H1 (cell line): ENCODE measurements at regions not wholly inside any gene's neighbourhood (a gene's known extent, or its start where the extent isn't known, plus 50 kb on each side); places are given as distances from the start of the nearest gene placed in this dataset.

Experiments
- CTCF ChIA-PET: fragments of 300-600 bp; sonication (Branson Sonifier 250); formaldehyde crosslinking; loops from one replicate; lab custom pipeline; 2021; ENCODE audit not compliant: partially characterized antibody; lab: Charles Lee
- POLR2A ChIA-PET: fragments of 300-600 bp; sonication (Branson Sonifier 250); formaldehyde crosslinking; loops from one replicate; lab custom pipeline; 2021; ENCODE audit warnings: inconsistent platforms; ENCODE audit not compliant: partially characterized antibody; lab: Charles Lee
- DNase-seq, 2 experiments: peaks; one replicate each; pipeline versions ENCODE4 v3.0.0 to v3.0.0-alpha.2; 2010 to 2022; ENCODE audit warnings: low spot score in 2 of 2, low read depth in 1 of 2, mixed read lengths in 1 of 2
- FAIRE-seq: peaks from 2 replicates; lab custom pipeline; 2011; peaks lifted over from hg19 to GRCh38; lab: Jason Lieb, UNC
- H2AFZ ChIP-seq: 2 replicates; pipeline ENCODE4 v1.8.1; 2012; ENCODE audit warnings: low read length, inconsistent platforms
- H2AK5ac ChIP-seq: 2 replicates; pipeline ENCODE4 v1.6.1; 2013; ENCODE audit warnings: low read depth, low read length
- H2BK120ac ChIP-seq: replicated peaks from 2 replicates; pipeline ENCODE3; 2013; ENCODE audit warnings: low read depth, low read length, inconsistent platforms
- H2BK12ac ChIP-seq: 2 replicates; pipeline ENCODE4 v1.6.1; 2013; ENCODE audit warnings: low read depth, low read length
- H2BK15ac ChIP-seq: 2 replicates; pipeline ENCODE4 v1.6.1; 2013; ENCODE audit warnings: low read length
- H2BK20ac ChIP-seq: 2 replicates; pipeline ENCODE4 v1.6.1; 2013; ENCODE audit warnings: low read length
- H2BK5ac ChIP-seq: 2 replicates; pipeline ENCODE4 v1.6.1; 2013; ENCODE audit warnings: low read depth, low read length
- H3K14ac ChIP-seq: 2 replicates; pipeline ENCODE4 v1.6.1; 2013; ENCODE audit warnings: inconsistent platforms; ENCODE audit not compliant: insufficient read length
- H3K18ac ChIP-seq: 2 replicates; pipeline ENCODE4 v1.6.1; 2013; ENCODE audit warnings: low read length; ENCODE audit errors: extremely low read depth
- H3K23ac ChIP-seq: 2 replicates; pipeline ENCODE4 v1.6.1; 2013; ENCODE audit warnings: inconsistent platforms; ENCODE audit not compliant: insufficient read length
- H3K23me2 ChIP-seq: 2 replicates; pipeline ENCODE4 v1.6.1; 2013; ENCODE audit warnings: low read depth, low read length
- H3K27ac ChIP-seq: 2 replicates; pipeline ENCODE4 v1.6.1; 2011; ENCODE audit warnings: low read depth, low read length, inconsistent platforms
- H3K27me3 ChIP-seq, 4 experiments: replicated peaks in 1 of 4; 1 replicate in 1 of 4; 2 replicates in 3 of 4; pipeline versions ENCODE4 v1.6.1 to v1.8.1; 2011 to 2013; ENCODE audit warnings: low read length in 3 of 4, mild to moderate bottlenecking in 3 of 4, inconsistent platforms in 2 of 4, mixed read lengths in 2 of 4, moderate library complexity in 1 of 4; ENCODE audit not compliant: control insufficient read depth in 3 of 4, insufficient read depth in 3 of 4; ENCODE audit errors: extremely low read depth in 1 of 4
- H3K36me3 ChIP-seq, 4 experiments: 2 replicates each; pipeline versions ENCODE4 v1.6.1 to v1.8.1; 2011 to 2013; ENCODE audit warnings: mild to moderate bottlenecking in 4 of 4, low read length in 3 of 4, moderate library complexity in 2 of 4, control low read depth in 1 of 4, inconsistent platforms in 1 of 4; ENCODE audit not compliant: insufficient read depth in 4 of 4, control insufficient read depth in 2 of 4
- H3K4ac ChIP-seq: replicated peaks from 2 replicates; pipeline ENCODE3; 2013; ENCODE audit warnings: low read length, low read depth, mixed read lengths, inconsistent platforms; ENCODE audit not compliant: insufficient read length
- H3K4me1 ChIP-seq, 4 experiments: replicated peaks in 1 of 4; 1 replicate in 1 of 4; 2 replicates in 3 of 4; pipeline versions ENCODE4 v1.6.1 to v1.8.1; 2011 to 2013; ENCODE audit warnings: low read length in 3 of 4, inconsistent platforms in 2 of 4, mixed read lengths in 1 of 4; ENCODE audit not compliant: insufficient read depth in 4 of 4, control insufficient read depth in 3 of 4
- H3K4me2 ChIP-seq, 2 experiments: 2 replicates each; pipeline versions ENCODE4 v1.6.1 to v1.8.1; 2011 to 2013; ENCODE audit warnings: low read depth in 2 of 2, low read length in 2 of 2, control low read depth in 1 of 2, inconsistent platforms in 1 of 2, mild to moderate bottlenecking in 1 of 2; ENCODE audit not compliant: insufficient read depth in 1 of 2
- H3K4me3 ChIP-seq, 4 experiments: fragments of 200-600, 300-600 bp in 1 of 4; sonication (generic), shearing (Covaris generic), sonication (Bioruptor Twin) in 1 of 4; 2 replicates each; pipeline versions ENCODE4 v1.5.1 to v1.8.1; 2011 to 2016; ENCODE audit warnings: low read length in 4 of 4, low read depth in 3 of 4, control low read depth in 2 of 4, inconsistent platforms in 2 of 4, mild to moderate bottlenecking in 2 of 4, mixed read lengths in 1 of 4, moderate library complexity in 1 of 4; ENCODE audit not compliant: insufficient read depth in 2 of 4; ENCODE audit errors: extremely low read depth in 1 of 4
- H3K56ac ChIP-seq: replicated peaks from 2 replicates; pipeline ENCODE3; 2013; ENCODE audit warnings: low read depth, mild to moderate bottlenecking, mixed read lengths, low read length, inconsistent platforms; ENCODE audit not compliant: insufficient read length
- H3K79me1 ChIP-seq: 2 replicates; pipeline ENCODE4 v1.6.1; 2013; ENCODE audit warnings: low read depth, low read length, control low read depth
- H3K79me2 ChIP-seq, 2 experiments: 2 replicates each; pipeline versions ENCODE4 v1.6.1 to v1.8.1; 2012 to 2013; ENCODE audit warnings: low read length in 2 of 2, mild to moderate bottlenecking in 2 of 2, inconsistent platforms in 1 of 2; ENCODE audit not compliant: insufficient read depth in 2 of 2, control insufficient read depth in 1 of 2
- H3K9ac ChIP-seq, 4 experiments: replicated peaks in 1 of 4; 1 replicate in 1 of 4; 2 replicates in 3 of 4; pipeline versions ENCODE4 v1.6.1 to v1.8.1; 2011 to 2013; ENCODE audit warnings: low read depth in 3 of 4, low read length in 3 of 4, control low read depth in 2 of 4, mild to moderate bottlenecking in 2 of 4, moderate library complexity in 2 of 4, inconsistent platforms in 1 of 4; ENCODE audit errors: extremely low read depth in 1 of 4
- H3K9me3 ChIP-seq, 2 experiments: 2 replicates each; pipeline versions ENCODE4 v1.6.1 to v1.8.1; 2012 to 2013; ENCODE audit warnings: mild to moderate bottlenecking in 2 of 2, moderate library complexity in 2 of 2, control low read depth in 1 of 2, inconsistent platforms in 1 of 2, low read depth in 1 of 2, low read length in 1 of 2, mixed read lengths in 1 of 2; ENCODE audit not compliant: insufficient read depth in 2 of 2
- H4K20me1 ChIP-seq, 2 experiments: replicated peaks in 1 of 2; 2 replicates each; pipeline versions ENCODE3 to v1.8.1; 2011 to 2013; ENCODE audit warnings: inconsistent platforms in 2 of 2, low read length in 2 of 2, mild to moderate bottlenecking in 1 of 2; ENCODE audit not compliant: insufficient read depth in 2 of 2, control insufficient read depth in 1 of 2
- H4K5ac ChIP-seq: 2 replicates; pipeline ENCODE4 v1.6.1; 2013; ENCODE audit warnings: low read length, low read depth, mixed read lengths, inconsistent platforms; ENCODE audit not compliant: insufficient read length
- H4K8ac ChIP-seq: 2 replicates; pipeline ENCODE4 v1.8.0; 2013; ENCODE audit warnings: mild to moderate bottlenecking, moderate library complexity, low read length, inconsistent platforms; ENCODE audit not compliant: insufficient read depth; ENCODE audit errors: extremely low read depth
- H4K91ac ChIP-seq: replicated peaks from 2 replicates; pipeline ENCODE3; 2013; ENCODE audit warnings: low read length, mixed read lengths, inconsistent platforms; ENCODE audit not compliant: insufficient read length
- CREB1 ChIP-seq: IDR thresholded peaks from 2 replicates; pipeline ENCODE4 v1.6.1; 2012; ENCODE audit warnings: inconsistent platforms
- EP300 ChIP-seq, 2 experiments: IDR thresholded peaks; 1 replicate in 1 of 2; 2 replicates in 1 of 2; pipeline ENCODE4 v1.6.1; 2011 to 2012; ENCODE audit warnings: low read depth in 2 of 2, low read length in 2 of 2, mild to moderate bottlenecking in 2 of 2, borderline replicate concordance in 1 of 2, inconsistent platforms in 1 of 2, moderate library complexity in 1 of 2
- KDM1A ChIP-seq: fragments of 200-600, 300-600 bp; sonication (generic); IDR thresholded peaks from 2 replicates; pipeline ENCODE4 v1.7.1; 2016; ENCODE audit warnings: mild to moderate bottlenecking, low read length, borderline replicate concordance
- WGBS, 2 experiments: shearing (Covaris generic) in 1 of 2; methylation state at CpG; one replicate each; pipeline versions ENCODE4 v1.1.6 to v1.1.7; 2013 to 2015; ENCODE audit warnings: low lambda C conversion rate in 2 of 2, mixed read lengths in 2 of 2, inconsistent platforms in 1 of 2, low coverage in 1 of 2, missing lambda C conversion rate in 1 of 2; ENCODE audit not compliant: insufficient replicate concordance in 2 of 2, insufficient coverage in 1 of 2, insufficient read length in 1 of 2; ENCODE audit errors: extremely low coverage in 1 of 2, missing lambda C conversion rate in 1 of 2; 5-methylcytosine and 5-hydroxymethylcytosine counted together

GRCh38 chr14:76958020-76958979 is 70.2 kb downstream of the IRF2BPL start:
- no peaks in the 10 kb centered on the region for H4K20me1 ChIP-seq
- WGBS, 2 experiments: 80% methylated on average over 11 of the region's 11 CpGs; no CpG with 5 or more reads in 1 of the 2 experiments
- no peak overlapping the region for H3K27ac ChIP-seq
- peaks cover 41 to 55% (median 48%) of the 10 kb centered on the region in 4 experiments for H3K4me1 ChIP-seq
- H2AK5ac ChIP-seq: peak overlapping the region; percentile 95
- peak overlapping the region; percentile 100; the same call in 1 of the 2 replicates for H2BK5ac ChIP-seq
- peak overlapping the region; percentile 70 for H4K91ac ChIP-seq
- H4K5ac ChIP-seq: no peak overlapping the region
- TF ChIP-seq KDM1A: peak; percentile 59; the same call in 1 of the 2 replicates
- TF ChIP-seq EP300 (IDR thresholded peaks at IDR 0.05; ENCODE audit: borderline replicate concordance in 1 of 2, low read depth in 2 of 2, low read length in 2 of 2): no peak
- TF ChIP-seq CREB1: 0 out of 2 replicates have a peak, but pooled peaks have one; percentile 55
- no peaks in the 10 kb centered on the region for H3K36me3 ChIP-seq
- no peak overlapping the region for H3K14ac ChIP-seq
- no peaks in the 10 kb centered on the region for H3K79me2 ChIP-seq
- peak overlapping the region; percentile 98 for H2BK20ac ChIP-seq
- DNase-seq: no peak
- H3K9me3 ChIP-seq: no peaks in the 10 kb centered on the region
- POLR2A ChIA-PET: interaction anchor here (0.7 to 5.3 kb wide), 15 partner anchors 10 to 86 kb away, joined by 3 to 29 read pairs (median 4); partner anchors contain the start of gene IRF2BPL
- H3K4ac ChIP-seq: no peak overlapping the region
- no peak overlapping the region for H3K56ac ChIP-seq
- H3K18ac ChIP-seq: peak overlapping the region; percentile 65
- peak overlapping the region in 1 of 4 experiments; percentile 13; a peak in 1 of 7 replicates for H3K9ac ChIP-seq
- H3K23ac ChIP-seq: no peak overlapping the region
- peak overlapping the region; percentile 99 for H2BK12ac ChIP-seq
- H3K23me2 ChIP-seq: peaks cover 3% of the 10 kb centered on the region
- H2AFZ ChIP-seq: no peak overlapping the region
- no peaks in the 10 kb centered on the region for H3K27me3 ChIP-seq
- peak overlapping the region; percentile 18 for H2BK120ac ChIP-seq
- no peak overlapping the region for H3K4me3 ChIP-seq
- no peak overlapping the region; the same call in 1 of the 2 replicates for H4K8ac ChIP-seq
- no peaks in the 10 kb centered on the region for H3K79me1 ChIP-seq
- no peak for FAIRE-seq
- H3K4me2 ChIP-seq: peak overlapping the region; percentile 37 to 74; a peak in 1 of 4 replicates
- CTCF ChIA-PET: interaction anchor here (0.7 to 10.4 kb wide), 18 partner anchors 10 to 129 kb away, joined by 3 to 151 read pairs (median 5); no protein-coding TSS in a partner anchor
- H2BK15ac ChIP-seq: peak overlapping the region; percentile 90
